ENCODE measurements at regions not wholly inside any gene's neighbourhood (a gene's known extent, or its start where the extent isn't known, plus 50 kb on each side); places are given as distances from the start of the nearest gene placed in this dataset.

GRCh38 chr13:107339209-107339608 lies 771.3 kb upstream of the ARGLU1 start:
- DNase-seq (ENCODE audit: low read depth, low spot score) = no peak

- no peak for DNase-seq (ENCODE audit: low read depth, low spot score)
These were observed 764.3 kb upstream of the ARGLU1 start for GRCh38 chr13:107332188-107332587.

- DNase-seq (ENCODE audit: low read depth, low spot score) = no peak
These were observed 763.4 kb upstream of the ARGLU1 start for GRCh38 chr13:107331359-107331758.

- DNase-seq (ENCODE audit: low read depth, low spot score) = no peak
These were observed 762.5 kb upstream of the ARGLU1 start for GRCh38 chr13:107330484-107330883.

- no peak for DNase-seq (ENCODE audit: low read depth, low spot score)
These were observed 762.1 kb upstream of the ARGLU1 start for GRCh38 chr13:107329991-107330390.

- DNase-seq (ENCODE audit: low read depth, low spot score) = no peak
These were observed 756.7 kb upstream of the ARGLU1 start for GRCh38 chr13:107324416-107325204.

- no peak for DNase-seq (ENCODE audit: low read depth, low spot score)
These were observed 754.3 kb upstream of the ARGLU1 start for GRCh38 chr13:107322228-107322627.

- no peak for DNase-seq (ENCODE audit: low read depth, low spot score)
These were observed 737.2 kb upstream of the ARGLU1 start for GRCh38 chr13:107305178-107305577.

- DNase-seq (ENCODE audit: low read depth, low spot score) = no peak
These were observed 733.9 kb upstream of the ARGLU1 start for GRCh38 chr13:107301724-107302374.

- DNase-seq (ENCODE audit: low read depth, low spot score) = no peak
These were observed 731.8 kb upstream of the ARGLU1 start for GRCh38 chr13:107299717-107300116.

GRCh38 chr13:107296804-107297203 lies 728.9 kb upstream of the ARGLU1 start:
- no peak for DNase-seq (ENCODE audit: low read depth, low spot score)

- no peak for DNase-seq (ENCODE audit: low read depth, low spot score)
These were observed 727.6 kb upstream of the ARGLU1 start for GRCh38 chr13:107295416-107296140.

- DNase-seq (ENCODE audit: low read depth, low spot score) = no peak
These were observed 726.0 kb upstream of the ARGLU1 start for GRCh38 chr13:107293924-107294323.

- DNase-seq (ENCODE audit: low read depth, low spot score) = no peak
These were observed 723.9 kb upstream of the ARGLU1 start for GRCh38 chr13:107291875-107292274.

- no peak for DNase-seq (ENCODE audit: low read depth, low spot score)
These were observed 721.6 kb upstream of the ARGLU1 start for GRCh38 chr13:107289540-107289939.

- DNase-seq (ENCODE audit: low read depth, low spot score) = no peak
These were observed 716.2 kb upstream of the ARGLU1 start for GRCh38 chr13:107284173-107284572.

GRCh38 chr13:107277911-107278310 lies 710.0 kb upstream of the ARGLU1 start:
- DNase-seq (ENCODE audit: low read depth, low spot score) = no peak

GRCh38 chr13:107276936-107277335 lies 709.0 kb upstream of the ARGLU1 start:
- DNase-seq (ENCODE audit: low read depth, low spot score) = no peak

- no peak for DNase-seq (ENCODE audit: low read depth, low spot score)
These were observed 708.1 kb upstream of the ARGLU1 start for GRCh38 chr13:107275945-107276614.

- no peak for DNase-seq (ENCODE audit: low read depth, low spot score)
These were observed 707.4 kb upstream of the ARGLU1 start for GRCh38 chr13:107275312-107275711.

GRCh38 chr13:107271227-107271626 lies 703.3 kb upstream of the ARGLU1 start:
- DNase-seq (ENCODE audit: low read depth, low spot score) = no peak

GRCh38 chr13:107266657-107267056 lies 698.7 kb upstream of the ARGLU1 start:
- no peak for DNase-seq (ENCODE audit: low read depth, low spot score)

All from activated CD4-positive, CD25-positive, alpha-beta regulatory T cell treated with anti-CD3 and anti-CD28 coated beads, Interleukin-2, amount 50 U/mL, for 16 hours (primary cell).